Pancreas (tissue), 10 donors: ENCODE measurements at regions not wholly inside any gene's neighbourhood (a gene's known extent, or its start where the extent isn't known, plus 50 kb on each side); places are given as distances from the start of the nearest gene placed in this dataset.

Source experiments
- ATAC-seq, 4 donors: fragments of 200-7000 bp; cut with Tn5 transposase; one replicate each; pipeline versions ENCODE4 v1.8.0 to v1.9.1; 2020; ENCODE audit warnings: mild to moderate bottlenecking in 4 of 4, moderate library complexity in 4 of 4
- DNase-seq, 6 donors: peaks; one replicate each; pipeline ENCODE4 v3.0.0-alpha.2; 2020
- FAIRE-seq: peaks from 2 replicates; lab custom pipeline; 2012; peaks lifted over from hg19 to GRCh38; lab: Jason Lieb, UNC
- H3K27ac ChIP-seq, 4 donors: fragments of 200-600 bp; sonication (generic); 1 replicate in 3 of 4; 2 replicates in 1 of 4; pipeline versions ENCODE4 v1.5.0 to v1.8.0; 2020
- H3K27me3 ChIP-seq, 4 donors: fragments of 200-600 bp; one replicate each; pipeline ENCODE4 v1.8.0; 2021
- H3K36me3 ChIP-seq, 3 donors: fragments of 200-600 bp; sonication (generic) in 1 of 3; one replicate each; pipeline versions ENCODE4 v1.5.0 to v1.8.0; 2020 to 2021
- H3K4me1 ChIP-seq, 3 donors: fragments of 200-600 bp; one replicate each; pipeline ENCODE4 v1.8.0; 2021
- H3K4me3 ChIP-seq, 4 donors: fragments of 200-600 bp; sonication (generic) in 2 of 4; one replicate each; pipeline versions ENCODE4 v1.5.0 to v1.8.0; 2020 to 2021
- H3K9me3 ChIP-seq, 4 donors: fragments of 200-600 bp; one replicate each; pipeline ENCODE4 v1.8.0; 2021
- CTCF ChIP-seq, 4 donors: fragments of 200-600 bp; sonication (generic) in 3 of 4; IDR thresholded peaks; one replicate each; pipeline versions ENCODE4 v1.5.0 to v1.8.0; 2021; ENCODE audit warnings: antibody characterized with exemption in 4 of 4
- WGBS, 2 donors: extraction: QIAGEN DNeasy Blood & Tissue Kit; methylation state at CpG; one replicate each; pipeline ENCODE4 v1.1.7; 2013; 5-methylcytosine and 5-hydroxymethylcytosine counted together
- intact Hi-C, 3 donors: fragments of 100-400 bp; cut with DNase I; formaldehyde crosslinking; loops; one replicate each; pipeline versions ENCODE4 v1.11.1 to v1.14.2; 2022
- donor health status: healthy with polysubstance abuse.
- donor health status: DM: no; HTN: no; CAD: no; lungs with moderate emphysema.
- donor health status: DM: no; HTN: no; CAD: no.
- donor health status: control.
- donor health status: control.
- donor health status: Bipolar disorder and iron deficiency.
- donor health status: DM: yes; HTN: yes; CAD: no.
- donor health status: DM: no; HTN: no; CAD: no.
- donor health status: DM: no; HTN: no; CAD: no.
- donor health status: DM: yes; HTN: yes; CAD: no.

DNA sequence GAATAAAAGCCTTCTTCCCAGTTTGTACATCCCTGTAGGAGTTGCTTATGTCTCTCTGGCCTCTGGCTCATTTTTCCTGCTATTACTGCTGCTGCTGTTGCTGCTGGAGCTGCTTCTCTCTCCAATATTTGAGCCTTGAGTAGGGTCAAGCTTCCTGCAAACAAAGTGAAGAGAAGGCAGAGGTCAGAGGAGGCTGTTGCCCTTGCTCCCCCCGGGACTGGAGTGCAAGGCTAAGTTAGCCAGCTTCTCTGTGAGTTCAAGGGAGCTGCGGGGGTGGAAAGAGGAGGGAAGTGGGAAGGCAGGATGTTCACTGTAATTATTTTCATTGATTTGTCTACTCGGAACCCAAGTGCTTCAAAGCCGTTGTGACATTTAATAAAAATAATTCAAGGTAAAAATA, 77.0 kb upstream of the TMEM132E start:
- TF ChIP-seq CTCF (IDR thresholded peaks at IDR 0.05): no peak
- no peak overlapping the region for H3K27ac ChIP-seq
- FAIRE-seq (no peak), ATAC-seq (no peak), DNase-seq (no peak)
- H3K27me3 ChIP-seq: no peaks in the 10 kb centered on the region
- no peaks in the 10 kb centered on the region for H3K9me3 ChIP-seq
- 25 to 35% methylated on average over 4 of the region's 4 CpGs for WGBS, 2 donors
- H3K4me3 ChIP-seq: no peak overlapping the region
- H3K36me3 ChIP-seq: no peaks in the 10 kb centered on the region
- H3K4me1 ChIP-seq: no peaks in the 10 kb centered on the region
- intact Hi-C loops: no loop called here

DNA sequence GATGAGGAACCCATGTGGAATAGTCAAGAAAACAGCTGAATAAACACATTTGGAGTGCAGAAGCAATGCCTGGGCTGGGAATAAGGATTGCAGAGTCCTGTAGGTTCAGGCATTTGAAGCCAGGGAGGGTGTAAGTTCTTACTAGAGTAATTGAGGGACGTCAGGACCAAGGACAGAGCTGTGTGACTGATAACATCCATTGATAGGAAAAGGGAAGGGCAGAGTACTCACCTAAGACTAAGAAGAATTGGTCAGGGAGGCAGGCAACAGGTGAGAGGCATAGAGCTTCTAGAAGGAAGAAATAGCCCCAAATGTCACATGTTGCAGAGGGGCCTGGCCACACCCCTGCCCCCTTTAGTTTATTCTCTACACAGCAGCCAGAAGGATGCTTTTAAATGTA, 79.8 kb upstream of the TMEM132E start:
- Histone ChIP-seq H3K27ac (no peak overlapping the region), H3K4me1 (no peaks in the 10 kb centered on the region), H3K4me3 (no peak overlapping the region), H3K9me3 (no peaks in the 10 kb centered on the region), H3K27me3 (no peaks in the 10 kb centered on the region), H3K36me3 (no peaks in the 10 kb centered on the region)
- intact Hi-C loops: no loop called here
- 0% methylated on average over 1 of the region's 1 CpG for WGBS, 2 donors
- DNase-seq (no peak), FAIRE-seq (no peak), ATAC-seq (peak in 1 of 4 donors; percentile 45)
- TF ChIP-seq CTCF (IDR thresholded peaks at IDR 0.05): no peak

GRCh38 chr17:34493917-34494316, 85.5 kb upstream of the TMEM132E start:
- no peak for ATAC-seq
- H3K27ac ChIP-seq: no peak overlapping the region
- H3K27me3 ChIP-seq: no peaks in the 10 kb centered on the region
- no peaks in the 10 kb centered on the region for H3K4me1 ChIP-seq
- H3K9me3 ChIP-seq: no peaks in the 10 kb centered on the region
- no peak for TF ChIP-seq CTCF (IDR thresholded peaks at IDR 0.05)
- WGBS, 2 donors: 47 to 60% methylated on average over 3 of the region's 3 CpGs
- intact Hi-C loops: no loop called here
- H3K4me3 ChIP-seq: no peak overlapping the region
- DNase-seq: no peak
- H3K36me3 ChIP-seq: no peaks in the 10 kb centered on the region
- no peak for FAIRE-seq

GRCh38 chr17:34487626-34488025, 91.8 kb upstream of the TMEM132E start:
- H3K27me3 ChIP-seq: no peaks in the 10 kb centered on the region
- DNase-seq (no peak), FAIRE-seq (no peak), ATAC-seq (peak in 1 of 4 donors; percentile 65)
- no peak overlapping the region for H3K4me3 ChIP-seq
- no peaks in the 10 kb centered on the region for H3K4me1 ChIP-seq
- intact Hi-C loops: no loop called here
- WGBS, 2 donors: 14 to 17% methylated on average over 12 of the region's 12 CpGs
- TF ChIP-seq CTCF (IDR thresholded peaks at IDR 0.05): no peak
- no peaks in the 10 kb centered on the region for H3K9me3 ChIP-seq
- no peak overlapping the region for H3K27ac ChIP-seq
- H3K36me3 ChIP-seq: no peaks in the 10 kb centered on the region

- Histone ChIP-seq H3K4me3 (no peak overlapping the region), H3K36me3 (no peaks in the 10 kb centered on the region), H3K4me1 (no peaks in the 10 kb centered on the region), H3K27me3 (no peaks in the 10 kb centered on the region), H3K9me3 (no peaks in the 10 kb centered on the region), H3K27ac (no peak overlapping the region)
- FAIRE-seq: no peak
- DNase-seq: no peak
- intact Hi-C loops: no loop called here
- 40 to 43% methylated on average over 8 of the region's 8 CpGs for WGBS, 2 donors
- TF ChIP-seq CTCF (IDR thresholded peaks at IDR 0.05): no peak
- no peak for ATAC-seq
Observed at GRCh38 chr17:34486761-34487160, 92.6 kb upstream of the TMEM132E start.
